Aorta (tissue), 5 donors: ENCODE measurements at regions not wholly inside any gene's neighbourhood (a gene's known extent, or its start where the extent isn't known, plus 50 kb on each side); places are given as distances from the start of the nearest gene placed in this dataset.

ENCODE experiments used
- ATAC-seq: fragments of 200-7000 bp; cut with Tn5 transposase; one replicate; pipeline ENCODE4 v1.9.1; 2022; ENCODE audit warnings: moderate library complexity; ENCODE audit not compliant: low FRiP score
- DNase-seq, 2 donors: peaks; one replicate each; pipeline ENCODE4 v3.0.0-alpha.2; 2020
- H3K27ac ChIP-seq, 2 donors: one replicate each; pipeline ENCODE4 v1.5.1; 2013; ENCODE audit warnings: low read length in 2 of 2, mild to moderate bottlenecking in 2 of 2, moderate library complexity in 2 of 2, control low read depth in 1 of 2, inconsistent platforms in 1 of 2, low read depth in 1 of 2
- H3K27me3 ChIP-seq, 2 donors: one replicate each; pipeline ENCODE4 v1.6.1; 2013; ENCODE audit warnings: control low read depth in 1 of 2, low read length in 1 of 2, mild to moderate bottlenecking in 1 of 2, moderate library complexity in 1 of 2; ENCODE audit not compliant: insufficient read depth in 2 of 2, control insufficient read depth in 1 of 2
- H3K36me3 ChIP-seq, 2 donors: one replicate each; pipeline ENCODE4 v1.6.1; 2013; ENCODE audit warnings: control low read depth in 1 of 2, low read length in 1 of 2, mild to moderate bottlenecking in 1 of 2; ENCODE audit not compliant: insufficient read depth in 2 of 2, control insufficient read depth in 1 of 2
- H3K4me1 ChIP-seq, 2 donors: one replicate each; pipeline ENCODE4 v1.6.1; 2013; ENCODE audit warnings: low read length in 2 of 2, control low read depth in 1 of 2, mild to moderate bottlenecking in 1 of 2, moderate library complexity in 1 of 2; ENCODE audit not compliant: insufficient read depth in 2 of 2, control insufficient read depth in 1 of 2
- H3K4me3 ChIP-seq, 2 donors: one replicate each; pipeline ENCODE4 v1.5.1; 2013; ENCODE audit warnings: low read length in 2 of 2, control low read depth in 1 of 2, mild to moderate bottlenecking in 1 of 2
- H3K9me3 ChIP-seq: one replicate; pipeline ENCODE4 v1.6.1; 2013; ENCODE audit warnings: mild to moderate bottlenecking, low read length; ENCODE audit not compliant: control insufficient read depth
- WGBS, 2 donors: extraction: QIAGEN DNeasy Blood & Tissue Kit; methylation state at CpG; one replicate each; pipeline ENCODE4 v1.1.7; 2013; 5-methylcytosine and 5-hydroxymethylcytosine counted together
- intact Hi-C, 2 donors: fragments of 100-400 bp; cut with DNase I; formaldehyde crosslinking; loops; one replicate each; pipeline versions ENCODE4 v1.14.2 to v1.15.0; 2022
- donor health status: healthy with polysubstance abuse.
- donor health status: Bipolar disorder and iron deficiency.
- donor health status: DM: no; HTN: no; CAD: no.
- donor health status: DM: no; HTN: no; CAD: no.
- donor health status: DM: yes; HTN: yes; CAD: no.

DNA sequence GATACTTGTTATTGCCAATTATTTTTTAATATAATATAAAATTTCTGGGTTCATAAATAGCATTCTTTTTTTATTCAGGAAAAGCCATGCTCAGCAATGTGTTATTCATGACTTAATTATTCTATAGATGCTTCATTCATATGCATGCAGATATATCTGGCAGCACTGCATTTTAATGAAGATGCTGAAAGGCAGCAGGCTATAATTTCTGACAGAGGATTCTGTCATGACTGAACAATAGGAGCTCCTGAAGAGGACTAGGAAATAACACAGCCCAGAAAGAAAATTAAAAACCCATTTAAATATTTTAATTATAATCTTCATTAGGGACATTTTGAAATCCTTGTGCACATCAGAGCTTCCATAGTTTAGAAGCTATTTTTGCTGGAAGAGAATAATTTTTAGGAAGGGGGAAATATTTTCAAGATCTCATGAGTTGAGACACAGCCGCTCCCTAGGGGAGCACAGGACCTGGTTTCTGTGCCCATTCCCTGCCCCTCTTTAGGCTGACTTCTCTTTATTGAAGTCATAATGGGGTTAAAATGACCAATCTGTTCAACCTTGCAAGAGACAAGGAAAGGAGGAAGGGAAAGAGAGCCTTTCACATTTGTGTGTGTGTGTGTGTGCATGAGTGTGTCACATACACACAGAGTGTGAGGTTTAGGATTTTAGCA lies 83.9 kb downstream of the RPE65 start:
- no peak overlapping the region for H3K4me3 ChIP-seq
- no peaks in the 10 kb centered on the region for H3K9me3 ChIP-seq
- H3K27me3 ChIP-seq: no peaks in the 10 kb centered on the region
- no peaks in the 10 kb centered on the region for H3K36me3 ChIP-seq
- DNase-seq (no peak), ATAC-seq (no peak)
- WGBS, 2 donors: 95 to 97% methylated on average over 1 of the region's 1 CpG
- H3K27ac ChIP-seq: no peak overlapping the region
- H3K4me1 ChIP-seq: no peaks in the 10 kb centered on the region
- intact Hi-C loops: no loop called here

GRCh38 chr1:68363339-68363738 lies 86.4 kb downstream of the RPE65 start:
- Histone ChIP-seq H3K36me3 (no peaks in the 10 kb centered on the region), H3K4me3 (no peak overlapping the region), H3K4me1 (no peaks in the 10 kb centered on the region), H3K9me3 (no peaks in the 10 kb centered on the region), H3K27ac (no peak overlapping the region), H3K27me3 (no peaks in the 10 kb centered on the region)
- DNase-seq (no peak), ATAC-seq (no peak)
- intact Hi-C loops: no loop called here

DNA sequence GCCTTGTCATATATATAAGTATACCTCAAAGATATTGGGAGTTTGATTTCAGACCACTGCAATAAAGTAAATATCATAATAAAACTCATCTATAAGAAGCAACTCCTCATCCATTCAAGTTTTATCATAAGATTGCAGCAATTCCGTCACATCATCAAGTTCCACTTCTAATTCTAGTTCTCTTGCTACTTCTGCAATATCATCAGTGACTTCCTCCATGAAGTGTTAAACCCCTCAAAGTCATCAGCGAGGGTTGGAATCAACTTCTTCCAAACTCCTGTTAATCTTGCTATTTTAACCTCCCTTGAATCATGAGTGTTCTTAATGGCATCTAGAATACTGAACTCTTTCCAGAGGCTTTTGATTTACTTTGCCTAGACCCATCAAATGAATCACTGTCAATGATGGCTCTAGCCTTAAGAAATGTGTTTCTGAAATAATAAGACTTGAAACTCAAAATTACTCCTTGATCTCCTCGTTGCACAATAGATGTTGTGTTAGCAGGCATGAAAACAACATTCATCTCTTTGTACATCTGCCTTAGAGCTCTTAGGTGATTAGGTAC lies 88.3 kb downstream of the RPE65 start:
- WGBS, 2 donors: 53 to 54% methylated on average over 3 of the region's 3 CpGs
- no peak for ATAC-seq
- H3K4me3 ChIP-seq: no peak overlapping the region

GRCh38 chr1:68359045-68359444 lies 90.7 kb downstream of the RPE65 start:
- Histone ChIP-seq H3K36me3 (no peaks in the 10 kb centered on the region), H3K4me3 (no peak overlapping the region), H3K27ac (no peak overlapping the region), H3K9me3 (no peaks in the 10 kb centered on the region), H3K27me3 (no peaks in the 10 kb centered on the region), H3K4me1 (peaks cover 0 to 6% of the 10 kb centered on the region in 2 donors)
- ATAC-seq: no peak
- DNase-seq: no peak
- WGBS, 2 donors: 26 to 42% methylated on average over 2 of the region's 2 CpGs
- intact Hi-C loops: no loop called here

More for the DNA sequence above, 88.3 kb downstream of the RPE65 start:
- Histone ChIP-seq H3K4me1 (peaks cover 0 to 6% of the 10 kb centered on the region in 2 donors), H3K27me3 (no peaks in the 10 kb centered on the region), H3K27ac (no peak overlapping the region), H3K9me3 (no peaks in the 10 kb centered on the region), H3K36me3 (no peaks in the 10 kb centered on the region)
- intact Hi-C loops: no loop called here
- DNase-seq: no peak

- DNase-seq (no peak), ATAC-seq (no peak)
- no peaks in the 10 kb centered on the region for H3K27me3 ChIP-seq
- WGBS, 2 donors: 9% methylated on average over 4 of the region's 4 CpGs
- no peaks in the 10 kb centered on the region for H3K36me3 ChIP-seq
- no peak overlapping the region for H3K4me3 ChIP-seq
- H3K27ac ChIP-seq: peak overlapping the region; percentile 45 to 63
- H3K9me3 ChIP-seq: no peaks in the 10 kb centered on the region
- intact Hi-C loops: no loop called here
- peaks cover 0 to 6% of the 10 kb centered on the region in 2 donors for H3K4me1 ChIP-seq
Observed at GRCh38 chr1:68358439-68358838, 91.3 kb downstream of the RPE65 start.

- Histone ChIP-seq H3K9me3 (no peaks in the 10 kb centered on the region), H3K4me3 (no peak overlapping the region), H3K4me1 (peaks cover 0 to 6% of the 10 kb centered on the region in 2 donors), H3K27ac (no peak overlapping the region), H3K36me3 (no peaks in the 10 kb centered on the region), H3K27me3 (no peaks in the 10 kb centered on the region)
- 93 to 94% methylated on average over 3 of the region's 3 CpGs for WGBS, 2 donors
- intact Hi-C loops: no loop called here
- ATAC-seq: no peak
- no peak for DNase-seq
Observed at GRCh38 chr1:68355614-68356013, 94.1 kb downstream of the RPE65 start.

DNA sequence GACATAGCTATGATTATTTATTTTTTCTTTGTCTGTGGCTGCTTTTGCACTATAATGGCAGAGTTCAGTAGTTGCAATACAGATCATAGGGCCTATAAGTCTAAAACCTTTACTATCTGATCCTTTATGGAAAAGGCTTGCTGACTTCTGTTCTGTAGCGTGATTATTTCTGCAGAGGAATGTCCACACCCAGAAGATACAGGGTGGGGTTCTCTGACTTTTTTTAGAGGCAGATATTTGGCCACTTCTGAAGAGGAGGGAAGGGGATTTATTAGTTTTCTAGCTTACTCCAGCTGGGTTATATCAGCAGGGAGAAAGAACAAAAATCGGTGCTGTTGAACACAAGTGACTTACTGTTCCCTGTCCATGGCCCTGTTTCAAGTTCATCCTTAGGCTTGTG lies 97.6 kb downstream of the RPE65 start:
- DNase-seq (no peak), ATAC-seq (no peak)
- Histone ChIP-seq H3K4me3 (no peak overlapping the region), H3K36me3 (no peaks in the 10 kb centered on the region), H3K4me1 (no peaks in the 10 kb centered on the region), H3K9me3 (no peaks in the 10 kb centered on the region), H3K27ac (no peak overlapping the region), H3K27me3 (no peaks in the 10 kb centered on the region)
- intact Hi-C loops: no loop called here
- WGBS, 2 donors: 66 to 94% methylated on average over 2 of the region's 2 CpGs

GRCh38 chr1:68347415-68347814 lies 102.3 kb downstream of the RPE65 start:
- Histone ChIP-seq H3K27ac (no peak overlapping the region), H3K4me3 (no peak overlapping the region), H3K9me3 (no peaks in the 10 kb centered on the region), H3K27me3 (no peaks in the 10 kb centered on the region), H3K36me3 (no peaks in the 10 kb centered on the region), H3K4me1 (no peaks in the 10 kb centered on the region)
- intact Hi-C loops: loop anchor here in 1 of 2 donors (2.0 kb wide), 1 partner anchor 227 kb away; no protein-coding TSS in a partner anchor
- DNase-seq (peak in 1 of 2 donors; percentile 71), ATAC-seq (no peak)
- WGBS, 2 donors: 94 to 95% methylated on average over 1 to 2 of the region's 2 CpGs

DNA sequence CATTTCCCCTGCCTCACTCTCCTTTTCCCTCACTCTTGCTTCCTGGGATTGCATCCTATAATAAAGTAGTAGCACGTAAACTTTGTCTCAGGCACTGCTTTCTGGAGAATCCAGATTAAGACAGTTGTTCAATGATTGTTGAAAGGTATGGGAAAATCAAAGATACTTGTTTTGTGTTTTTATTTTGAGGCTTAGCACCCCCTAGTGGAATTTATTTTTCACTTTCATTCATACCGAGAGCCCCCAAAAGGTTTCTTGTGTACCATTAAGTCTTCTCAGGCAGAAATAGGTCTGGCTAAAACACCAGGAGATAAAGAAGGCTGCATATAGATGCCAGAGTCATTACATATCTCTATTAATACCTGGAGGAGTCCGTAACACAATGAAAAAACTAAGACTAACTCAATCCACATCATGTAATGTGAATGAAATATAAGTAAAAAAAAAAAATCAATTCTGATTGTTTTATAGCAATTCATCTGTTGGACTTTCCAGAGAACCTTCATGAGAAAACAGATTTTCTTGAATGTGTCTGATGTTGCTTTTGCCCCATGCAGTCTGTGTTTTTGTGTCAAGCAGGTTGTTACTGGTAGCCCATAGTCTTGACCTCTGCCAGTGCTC lies 103.5 kb downstream of the RPE65 start:
- Histone ChIP-seq H3K27me3 (no peaks in the 10 kb centered on the region), H3K4me1 (no peaks in the 10 kb centered on the region), H3K27ac (no peak overlapping the region), H3K4me3 (no peak overlapping the region), H3K36me3 (no peaks in the 10 kb centered on the region), H3K9me3 (no peaks in the 10 kb centered on the region)
- ATAC-seq: no peak
- no peak for DNase-seq
- intact Hi-C loops: loop anchor here in 1 of 2 donors (2.0 kb wide), 1 partner anchor 225 kb away; no protein-coding TSS in a partner anchor
- WGBS, 2 donors: 61 to 62% methylated on average over 3 of the region's 3 CpGs
